Lower leg skin (tissue), 3 donors: ENCODE measurements at regions not wholly inside any gene's neighbourhood (a gene's known extent, or its start where the extent isn't known, plus 50 kb on each side); places are given as distances from the start of the nearest gene placed in this dataset.

Experiments
- CTCF ChIP-seq, 3 donors: fragments of 450-650 bp; IDR thresholded peaks; one replicate each; pipeline ENCODE4 v1.5.1; 2016; ENCODE audit warnings: antibody characterized with exemption in 3 of 3, mild to moderate bottlenecking in 3 of 3, moderate library complexity in 2 of 3
- POLR2A ChIP-seq, 2 donors: fragments of 450-650 bp; IDR thresholded peaks; one replicate each; pipeline ENCODE4 v1.6.1; 2016 to 2017; ENCODE audit warnings: antibody characterized with exemption in 2 of 2, mild to moderate bottlenecking in 1 of 2, moderate library complexity in 1 of 2

- no peak for TF ChIP-seq CTCF (IDR thresholded peaks at IDR 0.05)
- no peak for TF ChIP-seq POLR2A (IDR thresholded peaks at IDR 0.05)
Observed at GRCh38 chr10:78843495-78843894, 225.3 kb upstream of the ZMIZ1 start.
